ENCODE measurements at regions not wholly inside any gene's neighbourhood (a gene's known extent, or its start where the extent isn't known, plus 50 kb on each side); places are given as distances from the start of the nearest gene placed in this dataset.
"Not testable (repeated sequence)": the region's sequence is repeated elsewhere in the genome, so short reads cannot be mapped to it uniquely, and the experiment has no call there.

DNA sequence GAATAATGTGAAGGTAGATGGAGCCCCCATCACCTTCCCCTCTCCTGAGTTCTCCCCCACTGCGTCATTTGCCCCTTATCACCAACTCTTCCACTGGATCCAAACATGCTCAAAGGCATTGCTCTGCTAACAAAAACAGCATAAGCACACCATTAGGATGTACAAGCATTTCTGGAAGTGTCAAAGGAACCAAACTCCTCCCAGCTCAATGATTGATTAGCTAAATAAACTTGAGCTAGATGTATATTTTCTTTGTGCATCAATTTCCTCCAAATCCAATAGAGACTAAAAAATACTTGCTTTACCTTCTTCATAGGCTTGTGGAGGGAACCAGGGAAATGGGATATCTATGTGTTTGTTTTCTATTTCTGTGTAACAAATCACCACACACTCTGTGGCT, 248.4 kb upstream of the JARID2 start:
- no peak for DNase-seq

- DNase-seq = no peak
These were observed 246.8 kb upstream of the JARID2 start for GRCh38 chr6:14999106-14999505.

- DNase-seq = no peak
These were observed 244.5 kb upstream of the JARID2 start for GRCh38 chr6:15001326-15001910.

- DNase-seq = no peak
These were observed 237.6 kb upstream of the JARID2 start for GRCh38 chr6:15008269-15008668.

- DNase-seq = no peak
These were observed 230.9 kb upstream of the JARID2 start for GRCh38 chr6:15014958-15015357.

GRCh38 chr6:15016813-15017212, 229.1 kb upstream of the JARID2 start:
- DNase-seq = no peak

DNA sequence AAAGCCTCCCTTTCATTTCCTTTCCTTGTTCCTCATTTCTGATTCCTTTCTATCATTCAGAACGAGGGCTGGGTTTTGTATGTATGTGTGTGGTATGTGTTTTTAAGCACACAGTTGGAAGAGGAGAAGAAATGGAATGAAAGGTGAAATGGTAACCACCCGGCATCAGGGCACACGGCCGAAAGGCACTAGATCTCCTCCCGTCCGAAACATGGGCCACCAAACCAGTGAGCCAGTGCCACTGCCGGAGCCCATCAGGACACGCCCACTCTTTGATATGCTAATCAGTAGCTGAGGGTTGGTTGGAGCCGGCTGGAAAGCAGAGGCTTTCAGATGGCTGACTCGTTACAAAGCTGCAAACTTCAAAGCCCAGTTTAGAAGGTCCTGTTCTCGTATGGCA, 228.6 kb upstream of the JARID2 start:
- no peak for DNase-seq

GRCh38 chr6:15017803-15018202, 228.1 kb upstream of the JARID2 start:
- no peak for DNase-seq

GRCh38 chr6:15020119-15020770, 225.6 kb upstream of the JARID2 start:
- DNase-seq = no peak

DNA sequence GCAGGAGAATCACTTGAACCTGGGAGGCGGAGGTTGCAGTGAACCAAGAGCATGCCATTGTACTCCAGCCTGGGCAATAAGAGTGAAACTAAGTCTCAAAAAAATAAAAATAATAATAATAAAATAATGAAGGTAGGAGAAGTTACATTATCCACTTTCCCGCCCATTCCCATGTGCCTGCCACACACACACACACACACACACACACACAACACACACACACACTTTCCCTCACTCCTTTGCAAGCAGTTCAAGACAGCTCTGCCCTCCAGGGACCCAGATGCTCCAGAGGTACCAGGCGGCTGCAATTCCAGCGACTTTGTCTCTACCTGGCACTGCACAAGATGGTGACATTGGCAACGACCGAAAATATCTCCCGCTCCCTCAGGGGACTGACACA, 224.8 kb upstream of the JARID2 start:
- DNase-seq = no peak

DNA sequence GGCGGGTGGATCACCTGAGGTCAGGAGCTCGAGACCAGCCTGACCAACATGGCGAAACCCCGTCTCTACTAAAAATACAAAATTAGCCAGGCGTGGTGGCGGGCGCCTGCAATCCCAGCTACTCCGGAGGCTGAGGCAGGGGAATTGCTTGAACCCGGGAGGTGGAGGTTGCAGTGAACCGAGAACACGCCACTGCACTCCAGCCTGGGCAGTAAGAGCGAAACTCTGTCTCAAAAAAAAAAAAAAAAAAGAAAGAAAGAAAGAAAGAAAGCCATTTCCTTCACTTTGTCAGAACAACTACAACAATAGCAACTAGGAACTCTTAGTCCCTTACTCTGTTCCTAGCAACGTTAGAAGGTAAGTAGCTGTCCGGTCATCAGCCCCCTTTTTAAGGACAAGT, 222.9 kb upstream of the JARID2 start:
- DNase-seq = not testable (repeated sequence)

GRCh38 chr6:15023448-15023847, 222.4 kb upstream of the JARID2 start:
- no peak for DNase-seq

GRCh38 chr6:15025446-15025845, 220.4 kb upstream of the JARID2 start:
- no peak for DNase-seq

- no peak for DNase-seq
These were observed 219.0 kb upstream of the JARID2 start for GRCh38 chr6:15026832-15027231.

DNA sequence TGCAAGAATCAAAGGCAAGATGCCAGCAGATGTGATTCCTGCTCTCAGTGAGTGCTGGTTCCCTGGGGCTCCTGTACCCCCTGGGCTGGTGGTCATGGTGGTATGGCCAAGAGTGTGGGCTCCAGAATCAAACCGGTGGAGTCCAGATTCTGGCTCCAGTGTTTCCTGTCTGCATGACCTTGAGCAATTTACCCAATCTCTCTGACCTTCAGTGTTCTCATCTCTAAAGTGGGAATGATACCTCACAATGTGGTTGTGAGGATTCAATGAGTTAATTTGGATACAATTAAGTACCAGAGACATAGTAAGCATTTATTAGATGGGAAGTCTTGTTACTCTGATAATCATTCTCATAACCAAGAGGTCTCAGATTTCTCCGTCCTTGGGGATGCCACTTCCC, 218.4 kb upstream of the JARID2 start:
- DNase-seq = no peak

DNA sequence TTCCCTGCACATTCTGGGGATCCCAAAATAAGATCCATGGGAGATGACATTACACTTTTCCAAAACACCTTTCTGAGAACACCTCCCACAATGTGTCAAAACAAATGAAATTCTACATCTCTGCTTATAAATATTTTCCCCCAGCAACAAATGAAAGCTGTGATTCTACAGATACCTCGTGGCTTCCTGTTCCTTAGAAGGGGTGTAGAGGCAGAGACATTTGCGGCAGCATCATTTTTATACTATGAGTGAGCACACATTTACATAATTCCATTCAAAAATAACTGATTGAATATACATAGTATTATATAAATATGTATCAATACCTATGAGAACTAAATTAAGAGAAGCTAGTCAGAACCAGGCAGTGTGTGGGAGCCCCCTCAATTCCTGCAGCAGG, 213.9 kb upstream of the JARID2 start:
- no peak for DNase-seq

DNA sequence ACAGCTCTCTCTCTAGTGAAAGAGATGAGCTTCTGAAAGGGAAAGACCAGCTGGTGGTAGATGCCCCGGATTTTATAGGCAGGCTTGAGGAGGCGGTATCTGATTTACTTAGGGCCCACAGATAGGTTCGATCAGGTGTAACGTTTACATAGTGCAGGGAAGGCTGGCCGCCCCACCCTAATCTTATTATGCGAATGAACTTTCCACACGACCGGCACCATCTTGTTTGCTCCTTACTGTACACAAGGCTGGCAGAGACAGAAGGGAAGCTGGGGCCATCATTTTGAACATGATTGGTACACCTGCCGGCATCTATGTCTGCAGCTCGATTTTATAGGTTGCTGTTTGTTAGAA, 212.0 kb upstream of the JARID2 start:
- DNase-seq = no peak

DNA sequence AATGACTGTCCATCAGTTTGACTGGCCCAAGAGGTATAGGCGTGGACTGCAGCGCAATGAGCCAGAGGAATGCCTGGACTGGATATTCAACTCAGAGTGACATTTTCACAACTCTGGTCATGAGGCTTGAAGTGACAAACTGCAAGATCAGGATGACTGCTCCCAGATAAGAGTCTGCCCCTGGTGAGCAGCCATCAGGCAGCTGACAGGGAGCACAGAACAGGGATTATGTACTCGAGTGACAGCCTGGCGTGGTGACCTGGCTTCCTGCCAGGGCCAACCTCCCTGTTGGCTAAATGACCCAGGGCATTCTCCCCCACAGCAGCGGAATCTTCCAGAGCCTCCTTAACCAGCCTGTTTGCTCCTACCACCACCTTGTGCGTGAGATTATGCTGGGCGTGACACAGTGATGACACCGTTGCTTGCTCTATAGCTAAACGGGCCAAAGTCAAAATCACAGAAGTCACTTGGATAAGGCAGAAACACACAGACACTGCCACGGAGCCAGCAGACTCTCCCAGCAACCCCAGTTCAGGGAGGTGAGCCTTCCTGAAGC, 209.1 kb upstream of the JARID2 start:
- DNase-seq = no peak

- DNase-seq = no peak
These were observed 208.6 kb upstream of the JARID2 start for GRCh38 chr6:15037253-15037652.

DNA sequence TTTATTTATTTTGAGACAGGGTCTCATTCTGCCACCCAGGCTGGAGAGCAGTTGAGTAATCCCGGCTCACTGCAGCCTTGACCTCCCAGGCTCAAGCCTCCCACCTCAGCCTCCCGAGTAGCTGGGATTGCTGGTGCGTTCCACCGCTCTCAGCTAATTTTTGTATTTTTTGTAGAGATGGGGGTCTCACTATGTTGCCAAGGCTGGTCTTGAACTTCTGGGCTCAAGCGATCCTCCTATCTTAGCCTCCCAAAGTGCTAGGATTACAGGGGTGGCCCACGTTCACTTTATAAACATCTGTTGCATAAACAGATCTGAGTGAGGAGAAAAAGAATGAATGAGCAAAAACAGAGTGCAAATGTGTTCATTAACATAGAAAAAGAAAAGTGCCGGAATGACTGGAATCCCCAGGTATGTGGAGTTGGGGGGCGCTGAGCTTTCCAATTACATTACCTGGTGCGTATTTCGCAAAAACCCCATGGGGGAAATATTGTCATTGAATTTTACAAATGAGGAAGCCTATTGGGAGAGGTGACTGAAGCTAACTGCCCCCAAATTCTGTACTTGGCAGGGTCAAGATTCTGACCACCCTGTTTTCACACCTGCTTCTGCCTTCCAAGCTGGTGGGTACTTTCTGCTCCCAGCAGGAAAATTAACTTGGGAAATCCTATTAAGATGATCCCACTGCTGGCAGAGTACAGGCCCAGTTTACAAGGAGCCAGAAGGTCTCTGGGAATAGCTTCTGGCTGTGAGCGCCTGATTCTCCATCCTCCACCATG, 207.7 kb upstream of the JARID2 start:
- no peak for DNase-seq

DNA sequence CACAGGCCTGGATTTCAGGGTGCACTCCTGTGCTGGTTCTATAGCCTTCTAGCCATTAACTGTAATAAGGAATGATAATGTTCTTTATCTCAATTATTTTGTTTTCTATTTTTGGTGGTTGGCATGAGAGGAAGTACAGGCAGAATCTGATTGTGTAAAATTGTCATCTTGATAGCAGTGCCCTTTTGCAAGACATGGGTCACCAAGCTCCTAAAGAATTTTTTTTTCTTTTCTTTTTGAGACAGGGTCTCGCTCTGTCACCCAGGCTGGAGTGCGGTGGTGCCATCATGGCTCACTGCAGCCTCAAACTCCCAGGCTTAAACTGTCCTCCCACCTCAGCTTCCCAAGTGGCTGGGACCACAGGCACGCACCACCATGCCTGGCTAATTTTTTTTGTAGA, 206.7 kb upstream of the JARID2 start:
- no peak for DNase-seq

DNA sequence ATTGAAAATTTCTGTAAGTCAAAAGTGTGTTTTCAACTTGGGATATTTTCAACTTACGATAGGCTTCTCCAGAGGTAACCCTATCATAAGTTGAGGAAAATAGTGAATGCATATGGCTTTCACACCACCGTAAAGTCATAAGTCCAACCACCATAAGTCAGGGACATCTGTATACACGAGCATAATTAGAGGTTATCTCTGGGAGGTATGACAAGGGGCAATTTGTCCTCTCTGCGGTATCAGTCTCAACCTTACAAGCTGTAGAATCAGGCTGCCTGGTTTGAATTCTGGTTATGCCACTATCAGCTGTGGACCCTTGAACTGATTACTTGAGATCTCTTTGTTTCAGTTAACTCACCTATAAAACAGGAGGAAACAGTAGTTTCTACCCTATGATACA, 202.9 kb upstream of the JARID2 start:
- DNase-seq = no peak

GRCh38 chr6:15044146-15044882, 201.6 kb upstream of the JARID2 start:
- no peak for DNase-seq
